KMS-11 (cell line): ENCODE measurements at regions not wholly inside any gene's neighbourhood (a gene's known extent, or its start where the extent isn't known, plus 50 kb on each side); places are given as distances from the start of the nearest gene placed in this dataset.

ENCODE experiments used
- H2AFZ ChIP-seq: fragments of 200-600 bp; sonication (generic); 2 replicates; pipeline ENCODE4 v1.6.1; 2016; ENCODE audit warnings: antibody characterized with exemption, mixed run types, low read depth
- H3K27ac ChIP-seq: fragments of 200-600 bp; sonication (generic); 2 replicates; pipeline ENCODE4 v1.6.1; 2016; ENCODE audit warnings: mild to moderate bottlenecking, mixed run types
- H3K27me3 ChIP-seq: fragments of 200-600 bp; sonication (generic); 2 replicates; pipeline ENCODE4 v1.6.1; 2017; ENCODE audit warnings: mild to moderate bottlenecking, low read depth, mixed run types, moderate library complexity; ENCODE audit not compliant: insufficient read depth
- H3K36me3 ChIP-seq: fragments of 200-600 bp; sonication (generic); 2 replicates; pipeline ENCODE4 v1.6.1; 2017; ENCODE audit warnings: mild to moderate bottlenecking, mixed run types; ENCODE audit not compliant: insufficient read depth
- H3K4me1 ChIP-seq: fragments of 200-600 bp; sonication (generic); 2 replicates; pipeline ENCODE4 v1.6.1; 2016; ENCODE audit warnings: mild to moderate bottlenecking, low read depth, mixed run types; ENCODE audit not compliant: poor library complexity, severe bottlenecking
- H3K4me2 ChIP-seq: fragments of 200-600 bp; sonication (generic); 2 replicates; pipeline ENCODE4 v1.7.0; 2016; ENCODE audit warnings: mild to moderate bottlenecking, mixed run types
- H3K4me3 ChIP-seq: fragments of 200-600 bp; sonication (generic); IDR thresholded peaks from 2 replicates; pipeline ENCODE4 v1.6.1; 2017; ENCODE audit warnings: low read depth, low read length, mixed read lengths; ENCODE audit not compliant: insufficient read depth
- H3K79me2 ChIP-seq: fragments of 200-600 bp; sonication (generic); 2 replicates; pipeline ENCODE4 v1.6.1; 2016; ENCODE audit warnings: low read depth, mixed run types; ENCODE audit not compliant: insufficient read depth
- H3K9ac ChIP-seq: fragments of 200-600 bp; sonication (generic); 2 replicates; pipeline ENCODE4 v1.6.1; 2016; ENCODE audit warnings: mild to moderate bottlenecking, mixed run types
- H4K20me1 ChIP-seq: fragments of 200-600 bp; sonication (generic); 2 replicates; pipeline ENCODE4 v1.6.1; 2016; ENCODE audit warnings: mild to moderate bottlenecking, mixed run types; ENCODE audit not compliant: insufficient read depth
- CTCF ChIP-seq: fragments of 200-600 bp; sonication (generic); conservative IDR thresholded peaks from 2 replicates; pipeline ENCODE4 v1.6.1; 2017; ENCODE audit warnings: low read depth, mild to moderate bottlenecking, antibody characterized with exemption, low read length, moderate library complexity, mixed read lengths

DNA sequence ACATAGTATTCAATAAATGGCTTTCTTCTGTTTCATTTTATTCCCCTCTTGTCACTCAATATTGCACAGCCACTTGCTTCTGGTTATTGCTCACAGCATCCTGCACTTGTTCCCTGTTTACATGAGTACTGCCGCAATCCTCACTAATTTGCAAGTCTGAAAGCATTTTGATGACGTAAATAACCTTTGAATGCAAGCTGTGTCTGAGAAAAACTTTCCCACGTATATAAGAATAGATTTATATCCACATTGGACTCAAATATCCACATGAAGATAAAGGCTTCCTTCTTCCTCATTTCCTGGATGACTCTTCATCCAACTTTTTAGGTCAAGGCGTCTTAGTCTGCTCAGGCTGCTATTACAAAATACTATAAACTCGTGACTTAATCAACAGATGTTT is 88.2 kb upstream of the DAP start:
- no peaks in the 10 kb centered on the region for H3K27me3 ChIP-seq
- no peak overlapping the region for H2AFZ ChIP-seq

GRCh38 chr5:10844016-10844415 is 83.0 kb upstream of the DAP start:
- no peak overlapping the region for H2AFZ ChIP-seq
- H3K4me2 ChIP-seq, result no peak overlapping the region
- no peaks in the 10 kb centered on the region for H3K4me1 ChIP-seq
- no peak overlapping the region for H3K9ac ChIP-seq
- no peaks in the 10 kb centered on the region for H4K20me1 ChIP-seq
- no peak overlapping the region for H3K27ac ChIP-seq
- no peak overlapping the region for H3K4me3 ChIP-seq
- no peak for TF ChIP-seq CTCF
- H3K36me3 ChIP-seq, result no peaks in the 10 kb centered on the region
- no peaks in the 10 kb centered on the region for H3K27me3 ChIP-seq
- no peaks in the 10 kb centered on the region for H3K79me2 ChIP-seq

More for the DNA sequence above, 88.2 kb upstream of the DAP start:
- no peaks in the 10 kb centered on the region for H3K36me3 ChIP-seq
- H4K20me1 ChIP-seq, result no peaks in the 10 kb centered on the region
- no peaks in the 10 kb centered on the region for H3K4me1 ChIP-seq
- no peaks in the 10 kb centered on the region for H3K79me2 ChIP-seq
- no peak for TF ChIP-seq CTCF
- H3K4me3 ChIP-seq, result no peak overlapping the region
- no peak overlapping the region for H3K9ac ChIP-seq
- H3K27ac ChIP-seq, result no peak overlapping the region
- H3K4me2 ChIP-seq, result no peak overlapping the region

- no peak overlapping the region for H3K27ac ChIP-seq
- H3K4me1 ChIP-seq, result no peaks in the 10 kb centered on the region
- H3K36me3 ChIP-seq, result no peaks in the 10 kb centered on the region
- H4K20me1 ChIP-seq, result no peaks in the 10 kb centered on the region
- TF ChIP-seq CTCF, result no peak
- H3K27me3 ChIP-seq, result no peaks in the 10 kb centered on the region
- no peak overlapping the region for H2AFZ ChIP-seq
- no peak overlapping the region for H3K4me2 ChIP-seq
- H3K9ac ChIP-seq, result no peak overlapping the region
- no peaks in the 10 kb centered on the region for H3K79me2 ChIP-seq
- no peak overlapping the region for H3K4me3 ChIP-seq
These were observed 81.8 kb upstream of the DAP start for GRCh38 chr5:10842823-10843222.

GRCh38 chr5:10839916-10840599 is 79.0 kb upstream of the DAP start:
- Histone ChIP-seq H4K20me1 (no peaks in the 10 kb centered on the region), H3K4me1 (no peaks in the 10 kb centered on the region), H3K79me2 (no peaks in the 10 kb centered on the region), H3K4me3 (no peak overlapping the region), H3K27ac (no peak overlapping the region), H3K4me2 (no peak overlapping the region), H3K9ac (no peak overlapping the region), H2AFZ (no peak overlapping the region), H3K27me3 (no peaks in the 10 kb centered on the region), H3K36me3 (no peaks in the 10 kb centered on the region; the same call in 1 of the 2 replicates)
- TF ChIP-seq CTCF, result no peak
